HepG2 (cell line): ENCODE measurements at regions not wholly inside any gene's neighbourhood (a gene's known extent, or its start where the extent isn't known, plus 50 kb on each side); places are given as distances from the start of the nearest gene placed in this dataset.
A peak's percentile ranks its signal among the peaks of the same experiment; 100 is the strongest.

ENCODE experiments used
- ATAC-seq: fragments of 200-7000 bp; cut with Tn5 transposase; 3 replicates; pipeline ENCODE4 v1.9.1; 2020; ENCODE audit warnings: mild to moderate bottlenecking, moderate library complexity
- BruUV-seq: library from RNA; stranded (reverse); fragments of 400-500 nt; replicated peaks from 2 replicates; lab custom pipeline; 2021; lab: Mats Ljungman, UMichigan
- CTCF ChIA-PET: fragments of 300-600 bp; formaldehyde crosslinking; extraction: SDS; loops from one replicate; lab custom pipeline; 2021; ENCODE audit warnings: low total read pairs, inconsistent platforms, low intra/inter-chr PET ratio; lab: Yijun Ruan, JAX
- POLR2A ChIA-PET: fragments of 350-600 bp; sonication (Branson Sonifier 250); formaldehyde crosslinking; loops from one replicate; lab custom pipeline; 2020; ENCODE audit warnings: antibody characterized with exemption, inconsistent platforms; lab: Yijun Ruan, JAX
- DNase-seq: peaks from one replicate; pipeline ENCODE4 v3.0.0-alpha.2; 2015; ENCODE audit warnings: low spot score
- FAIRE-seq: peaks from 3 replicates; lab custom pipeline; 2011; peaks lifted over from hg19 to GRCh38; lab: Jason Lieb, UNC
- H2AFZ ChIP-seq: one replicate; pipeline ENCODE4 v1.6.1; 2011; ENCODE audit warnings: low read length, inconsistent platforms
- H3K27ac ChIP-seq: fragments of 300-600 bp; 3 replicates; pipeline ENCODE4 v1.8.0; 2011; ENCODE audit warnings: mixed run types, mild to moderate bottlenecking, mixed read lengths, low read length, inconsistent platforms; ENCODE audit not compliant: insufficient read depth; ENCODE audit errors: extremely low read length
- H3K27me3 ChIP-seq, 2 experiments: fragments of 200-600 bp in 1 of 2; 2 replicates in 1 of 2; 3 replicates in 1 of 2; pipeline versions ENCODE4 v1.6.0 to v1.8.0; 2011; ENCODE audit warnings: low read length in 2 of 2, mild to moderate bottlenecking in 2 of 2, moderate library complexity in 2 of 2, inconsistent platforms in 1 of 2; ENCODE audit not compliant: insufficient read depth in 2 of 2, control insufficient read depth in 1 of 2
- H3K36me3 ChIP-seq, 2 experiments: fragments of 200-600 bp in 1 of 2; replicated peaks in 1 of 2; 2 replicates in 1 of 2; 3 replicates in 1 of 2; pipeline versions ENCODE4 v1.5.1 to v1.8.0; 2011; ENCODE audit warnings: low read length in 2 of 2, inconsistent platforms in 1 of 2; ENCODE audit not compliant: insufficient read depth in 2 of 2, control insufficient read depth in 1 of 2
- H3K4me1 ChIP-seq: 2 replicates; pipeline ENCODE4 v1.5.1; 2012; ENCODE audit warnings: low read length, inconsistent platforms; ENCODE audit not compliant: insufficient read depth
- H3K4me2 ChIP-seq: 2 replicates; pipeline ENCODE4 v1.6.0; 2011; ENCODE audit warnings: low read depth, low read length, inconsistent platforms
- H3K4me3 ChIP-seq, 3 experiments: fragments of 200-600 bp in 1 of 3; sonication (generic), shearing (Covaris generic) in 1 of 3; replicated peaks in 1 of 3; 2 replicates each; pipeline ENCODE4 v1.5.1; 2011 to 2016; ENCODE audit warnings: low read length in 3 of 3, inconsistent platforms in 2 of 3, low read depth in 2 of 3, mild to moderate bottlenecking in 2 of 3, control low read depth in 1 of 3, mixed read lengths in 1 of 3; ENCODE audit not compliant: insufficient read depth in 1 of 3
- H3K79me2 ChIP-seq: one replicate; pipeline ENCODE4 v1.6.1; 2011; ENCODE audit warnings: low read length, inconsistent platforms; ENCODE audit not compliant: insufficient read depth
- H3K9ac ChIP-seq: 2 replicates; pipeline ENCODE4 v1.6.0; 2011; ENCODE audit warnings: mild to moderate bottlenecking, low read depth, low read length, inconsistent platforms; ENCODE audit not compliant: insufficient read depth
- H3K9me3 ChIP-seq: 2 replicates; pipeline ENCODE4 v1.5.1; 2012; ENCODE audit warnings: mild to moderate bottlenecking, low read length
- H4K20me1 ChIP-seq: 2 replicates; pipeline ENCODE4 v1.6.0; 2011; ENCODE audit warnings: inconsistent platforms, mild to moderate bottlenecking, low read length, moderate library complexity; ENCODE audit not compliant: insufficient read depth
- BRCA1 ChIP-seq: sonication (generic); formaldehyde crosslinking; IDR thresholded peaks from 2 replicates; pipeline ENCODE4 v1.4.0; 2020; ENCODE audit warnings: missing genetic modification reagents
- CTCF ChIP-seq: sonication (generic); formaldehyde crosslinking; IDR thresholded peaks from 2 replicates; pipeline ENCODE4 v1.5.0; 2020; ENCODE audit warnings: mild to moderate bottlenecking, missing genetic modification reagents, moderate library complexity
- PCBP1 ChIP-seq: fragments of 200-400 bp; formaldehyde crosslinking; IDR thresholded peaks from 2 replicates; pipeline ENCODE4 v1.6.1; 2017; ENCODE audit warnings: mild to moderate bottlenecking, low read depth, low read length, borderline replicate concordance
- PHF21A ChIP-seq: sonication (generic); formaldehyde crosslinking; IDR thresholded peaks from 2 replicates; pipeline ENCODE4 v1.5.0; 2020; ENCODE audit warnings: mild to moderate bottlenecking, missing genetic modification reagents
- SMYD3 ChIP-seq: sonication (generic); formaldehyde crosslinking; IDR thresholded peaks from 2 replicates; pipeline ENCODE4 v1.8.1; 2023; ENCODE audit warnings: mild to moderate bottlenecking, missing genetic modification reagents
- SP2 ChIP-seq: sonication (generic); formaldehyde crosslinking; IDR thresholded peaks from 2 replicates; pipeline ENCODE4 v1.5.1; 2020; ENCODE audit warnings: mild to moderate bottlenecking, missing genetic modification reagents
- STAG1 ChIP-seq: sonication (generic); formaldehyde crosslinking; IDR thresholded peaks from 2 replicates; pipeline ENCODE4 v1.4.0; 2020; ENCODE audit warnings: missing genetic modification reagents
- ZIK1 ChIP-seq: sonication (generic); formaldehyde crosslinking; IDR thresholded peaks from 2 replicates; pipeline ENCODE4 v1.5.0; 2020; ENCODE audit warnings: mild to moderate bottlenecking, low read depth, missing genetic modification reagents, borderline replicate concordance
- ZNF614 ChIP-seq: IDR thresholded peaks from 2 replicates; pipeline ENCODE4 v1.6.1; 2018; ENCODE audit warnings: missing biosample characterization, missing genetic modification reagents, inconsistent platforms, borderline replicate concordance
- ZNF766 ChIP-seq: sonication (generic); formaldehyde crosslinking; IDR thresholded peaks from 2 replicates; pipeline ENCODE4 v1.5.0; 2020; ENCODE audit warnings: missing genetic modification reagents, borderline replicate concordance
- WGBS: methylation state at CpG from one replicate; pipeline ENCODE4 v1.1.6; 2017; ENCODE audit warnings: low lambda C conversion rate; 5-methylcytosine and 5-hydroxymethylcytosine counted together
- in situ Hi-C: cut with HindIII; loops from 2 replicates; pipeline ENCODE4 v1.10.0; 2017; ENCODE audit warnings: low pct_unique_long_range_greater_than_20kb; ENCODE audit not compliant: extremely low pct_ligation_motif_present
- intact Hi-C: fragments of 100-400 bp; cut with micrococcal nuclease; formaldehyde crosslinking; loops from one replicate; pipeline ENCODE4 v1.10.0; 2022; ENCODE audit not compliant: unreplicated experiment
- TF ChIP-seq, protein P1 (sequence below): sonication (generic); formaldehyde crosslinking; IDR thresholded peaks from 2 replicates; pipeline ENCODE4 v1.4.0; 2020; ENCODE audit warnings: mild to moderate bottlenecking, missing genetic modification reagents, borderline replicate concordance

DNA sequence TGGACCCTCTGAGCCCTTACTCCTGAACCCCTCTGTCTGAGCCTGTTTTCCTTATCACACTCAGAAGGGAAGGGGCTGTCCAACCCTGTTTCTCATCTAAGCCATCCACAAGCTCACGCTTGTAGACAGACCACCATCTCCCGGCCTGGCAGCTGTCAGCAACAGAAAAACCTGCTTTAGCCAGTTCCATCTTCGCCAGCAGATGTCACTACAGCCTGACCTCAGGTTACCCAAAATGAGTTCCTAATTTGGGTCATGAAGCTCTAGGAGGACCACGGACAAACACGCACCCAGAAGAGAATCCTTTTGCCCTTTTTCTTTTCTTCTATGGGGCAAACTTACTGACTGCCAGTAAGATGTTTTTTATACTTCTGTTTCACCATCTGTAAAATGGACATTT is 445.4 kb downstream of the BCOR start:
- no peak for ATAC-seq
- no peak for FAIRE-seq
- CTCF ChIA-PET = no interaction called here
- Histone ChIP-seq H3K36me3 (no peaks in the 10 kb centered on the region), H3K9ac (no peak overlapping the region), H3K4me1 (no peaks in the 10 kb centered on the region), H3K27ac (no peak overlapping the region), H2AFZ (no peak overlapping the region), H3K4me2 (no peak overlapping the region), H3K9me3 (no peaks in the 10 kb centered on the region), H3K4me3 (no peak overlapping the region), H4K20me1 (no peaks in the 10 kb centered on the region), H3K79me2 (no peaks in the 10 kb centered on the region), H3K27me3 (no peaks in the 10 kb centered on the region)
- POLR2A ChIA-PET = no interaction called here
- no peak for DNase-seq
- in situ Hi-C loops (no loop called here), intact Hi-C loops (no loop called here)
- 0% methylated on average over 3 of the region's 5 CpGs for WGBS
- peak; percentile 46 for TF ChIP-seq CTCF (CRISPR knock-in tag)
- peak; percentile 69 for TF ChIP-seq STAG1 (CRISPR knock-in tag)
- no peak for TF ChIP-seq ZNF614
- BruUV-seq = no TSS peak

GRCh38 chrX:39653691-39654090 is 444.1 kb downstream of the BCOR start:
- FAIRE-seq = no peak
- POLR2A ChIA-PET = no interaction called here

More at GRCh38 chrX:39653691-39654090, 444.1 kb downstream of the BCOR start:
- TF ChIP-seq, protein P1, sequence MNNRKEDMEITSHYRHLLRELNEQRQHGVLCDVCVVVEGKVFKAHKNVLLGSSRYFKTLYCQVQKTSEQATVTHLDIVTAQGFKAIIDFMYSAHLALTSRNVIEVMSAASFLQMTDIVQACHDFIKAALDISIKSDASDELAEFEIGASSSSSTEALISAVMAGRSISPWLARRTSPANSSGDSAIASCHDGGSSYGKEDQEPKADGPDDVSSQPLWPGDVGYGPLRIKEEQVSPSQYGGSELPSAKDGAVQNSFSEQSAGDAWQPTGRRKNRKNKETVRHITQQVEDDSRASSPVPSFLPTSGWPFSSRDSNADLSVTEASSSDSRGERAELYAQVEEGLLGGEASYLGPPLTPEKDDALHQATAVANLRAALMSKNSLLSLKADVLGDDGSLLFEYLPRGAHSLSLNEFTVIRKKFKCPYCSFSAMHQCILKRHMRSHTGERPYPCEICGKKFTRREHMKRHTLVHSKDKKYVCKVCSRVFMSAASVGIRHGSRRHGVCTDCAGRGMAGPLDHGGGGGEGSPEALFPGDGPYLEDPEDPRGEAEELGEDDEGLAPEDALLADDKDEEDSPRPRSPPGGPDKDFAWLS (CRISPR knock-in tag) = no peak
- TF ChIP-seq BRCA1 (no peak), PHF21A (CRISPR knock-in tag) (no peak), ZIK1 (CRISPR knock-in tag) (no peak), PCBP1 (no peak), SP2 (CRISPR knock-in tag) (no peak), ZNF766 (CRISPR knock-in tag) (no peak), SMYD3 (no peak)
- TF ChIP-seq, all 625 proteins: peak for 0
- Histone ChIP-seq H3K27ac (no peak overlapping the region), H3K79me2 (no peaks in the 10 kb centered on the region), H3K4me2 (no peak overlapping the region), H3K36me3 (no peaks in the 10 kb centered on the region), H3K9ac (no peak overlapping the region), H3K27me3 (no peaks in the 10 kb centered on the region), H3K4me1 (no peaks in the 10 kb centered on the region), H2AFZ (no peak overlapping the region), H3K9me3 (no peaks in the 10 kb centered on the region), H4K20me1 (no peaks in the 10 kb centered on the region), H3K4me3 (no peak overlapping the region)
- WGBS = 30% methylated on average over 6 of the region's 10 CpGs
- no peak for DNase-seq
- BruUV-seq = no TSS peak
- CTCF ChIA-PET = no interaction called here
- intact Hi-C loops (no loop called here), in situ Hi-C loops (no loop called here)
- no peak for ATAC-seq
